Activated CD4-positive, alpha-beta T cell treated with anti-CD3 and anti-CD28 coated beads, Interleukin-2, amount 50 U/mL, for 16 hours (primary cell): ENCODE measurements at regions not wholly inside any gene's neighbourhood (a gene's known extent, or its start where the extent isn't known, plus 50 kb on each side); places are given as distances from the start of the nearest gene placed in this dataset.
"Not testable (repeated sequence)": the region's sequence is repeated elsewhere in the genome, so short reads cannot be mapped to it uniquely, and the experiment has no call there.

Experiments
- DNase-seq: peaks from one replicate; pipeline ENCODE4 v3.0.0-alpha.2; 2020

DNA sequence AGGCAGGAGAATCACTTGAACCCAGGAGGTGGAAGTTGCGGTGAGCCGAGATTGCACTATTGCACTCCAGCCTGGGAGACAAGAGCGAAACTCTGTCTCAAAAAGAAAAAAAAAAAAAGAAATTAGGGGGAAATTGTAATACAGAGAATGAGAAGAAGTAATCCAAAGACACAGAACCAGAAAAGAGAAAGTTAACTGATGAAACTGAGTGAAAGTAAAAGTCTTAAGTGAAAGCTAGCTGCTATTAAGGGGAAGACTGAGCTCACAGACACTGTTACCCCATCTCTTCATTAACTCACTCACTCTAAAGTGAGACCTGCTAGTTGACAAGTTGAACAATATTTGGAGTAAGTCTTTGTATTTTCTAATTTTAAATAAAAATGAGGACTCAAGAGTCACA is 763.0 kb upstream of the PCDH10 start:
- DNase-seq, result no peak

DNA sequence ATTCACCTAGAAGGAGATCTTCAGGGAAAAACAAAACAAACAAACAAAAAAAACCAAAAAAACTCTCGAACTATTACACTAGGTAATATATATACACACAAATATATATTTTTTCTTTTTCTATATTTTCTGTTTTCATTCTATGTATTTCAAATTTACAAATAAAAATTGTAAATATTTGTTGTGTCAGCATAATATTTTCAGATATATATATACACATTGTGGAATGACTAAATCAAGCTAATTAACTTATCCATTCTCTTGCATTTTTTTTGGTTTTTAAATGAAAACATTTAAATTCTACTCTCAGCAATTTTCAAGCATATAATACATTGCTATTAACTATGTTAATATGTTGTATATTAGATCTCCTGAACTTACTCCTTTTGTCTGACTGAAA is 762.0 kb upstream of the PCDH10 start:
- DNase-seq, result no peak

DNA sequence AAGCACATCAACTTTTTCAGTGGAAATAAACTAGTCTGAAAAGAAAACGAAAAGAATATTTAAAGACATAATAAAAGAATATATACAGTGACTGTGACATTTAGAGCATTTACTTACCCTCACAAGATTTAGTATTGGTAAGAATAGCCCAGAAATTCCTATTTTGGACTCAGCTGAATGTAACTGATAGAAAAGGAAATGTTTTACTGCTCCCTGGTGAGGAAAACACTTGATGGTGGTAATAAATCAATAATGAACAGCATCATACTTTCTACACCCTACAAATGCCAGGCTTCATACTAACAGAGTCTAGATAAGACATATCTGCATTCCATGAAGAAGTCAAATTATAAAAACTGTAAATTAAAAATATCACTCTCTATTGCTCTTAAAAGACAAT is 753.5 kb upstream of the PCDH10 start:
- DNase-seq, result no peak

DNA sequence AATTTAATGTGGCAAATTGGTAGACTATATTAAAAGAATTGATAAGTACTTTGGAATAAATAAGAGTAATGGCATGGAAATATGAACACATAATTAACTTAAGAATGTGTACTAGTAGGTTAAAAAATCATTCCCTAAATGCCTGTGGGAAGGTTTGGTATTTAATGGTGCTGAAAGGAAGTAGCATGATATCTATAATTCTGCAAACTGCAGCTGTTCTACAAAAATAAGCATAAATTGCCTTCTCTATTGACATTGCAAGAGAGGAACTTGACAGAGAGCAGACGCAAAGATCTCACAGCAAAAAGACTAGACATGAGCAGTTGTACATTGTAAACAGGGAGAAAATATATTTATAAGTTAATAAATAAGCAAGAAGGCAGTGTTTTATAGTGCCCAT is 752.5 kb upstream of the PCDH10 start:
- DNase-seq, result no peak

DNA sequence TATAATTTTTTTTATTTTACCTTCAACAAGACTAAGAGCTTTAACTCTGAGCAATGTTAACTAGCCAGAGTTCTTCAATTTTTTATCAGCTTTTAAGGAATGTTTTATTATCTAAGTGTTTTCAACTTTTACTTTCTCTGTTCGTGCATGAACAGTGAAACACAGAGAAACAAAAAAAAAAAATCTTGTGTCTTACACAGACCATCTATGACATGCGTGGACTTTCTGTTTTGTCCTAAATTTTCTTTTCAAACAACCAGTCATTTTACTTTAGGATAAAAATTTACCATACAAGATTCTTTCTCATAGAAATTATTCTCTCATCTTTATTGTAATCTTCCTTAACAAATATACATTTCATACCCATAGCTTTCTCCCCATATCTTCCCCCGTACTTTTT is 731.9 kb upstream of the PCDH10 start:
- no peak for DNase-seq

DNA sequence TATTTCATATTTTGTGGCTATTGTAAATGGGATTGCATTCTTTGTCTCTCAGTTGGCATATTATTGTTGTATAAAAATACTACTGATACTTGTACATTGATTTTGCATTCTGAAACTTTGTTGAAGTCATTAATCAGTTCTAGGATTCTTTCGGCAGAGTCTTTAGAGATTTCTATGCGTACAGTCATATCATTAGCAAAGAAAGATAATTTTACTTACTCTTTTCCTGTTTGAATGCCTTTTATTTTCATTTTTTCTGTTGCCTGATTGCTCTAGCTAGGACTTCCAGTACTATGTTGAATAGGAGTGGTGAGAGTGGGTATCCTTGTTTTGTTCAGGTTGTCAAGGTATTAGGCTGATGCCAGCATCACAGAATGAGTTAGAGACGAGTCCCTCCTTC is 722.0 kb upstream of the PCDH10 start:
- DNase-seq, result no peak

DNA sequence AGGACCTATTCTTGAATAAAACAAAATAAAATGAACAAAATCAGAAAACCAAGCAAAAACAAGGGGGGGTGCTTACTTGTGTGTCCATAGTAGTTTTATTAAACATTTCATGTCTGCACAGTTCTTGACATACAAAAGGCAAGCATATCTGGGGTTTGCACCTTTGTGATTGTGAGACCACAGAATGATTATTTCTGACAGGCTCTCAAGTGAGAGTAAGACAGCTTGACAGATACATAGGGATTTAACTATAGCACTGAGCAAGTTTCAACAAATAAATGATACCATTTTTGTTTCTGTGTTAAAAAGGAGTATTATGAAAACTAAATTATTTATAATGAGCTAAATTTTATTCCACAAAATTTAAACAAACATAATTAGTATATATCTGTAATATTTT is 712.0 kb upstream of the PCDH10 start:
- no peak for DNase-seq

DNA sequence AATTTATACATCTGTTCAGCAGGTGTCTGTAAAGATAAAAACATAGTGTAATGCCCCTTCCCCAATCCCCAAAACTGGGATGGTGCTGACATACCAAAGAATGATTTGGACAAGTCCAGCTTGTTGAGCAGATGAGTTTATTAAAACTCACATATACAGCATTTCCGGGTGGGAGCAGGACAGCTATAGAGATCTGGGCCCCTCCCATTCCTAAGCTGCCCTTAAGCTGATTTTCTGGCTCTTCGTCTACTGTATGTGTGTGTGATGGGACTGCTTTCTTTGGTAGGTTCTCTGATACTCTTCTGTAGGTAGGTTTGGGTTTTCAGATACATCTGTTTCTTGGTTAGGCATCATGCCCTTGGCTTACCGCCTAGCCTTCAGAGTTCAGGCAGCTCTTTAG is 703.7 kb upstream of the PCDH10 start:
- DNase-seq, result no peak

DNA sequence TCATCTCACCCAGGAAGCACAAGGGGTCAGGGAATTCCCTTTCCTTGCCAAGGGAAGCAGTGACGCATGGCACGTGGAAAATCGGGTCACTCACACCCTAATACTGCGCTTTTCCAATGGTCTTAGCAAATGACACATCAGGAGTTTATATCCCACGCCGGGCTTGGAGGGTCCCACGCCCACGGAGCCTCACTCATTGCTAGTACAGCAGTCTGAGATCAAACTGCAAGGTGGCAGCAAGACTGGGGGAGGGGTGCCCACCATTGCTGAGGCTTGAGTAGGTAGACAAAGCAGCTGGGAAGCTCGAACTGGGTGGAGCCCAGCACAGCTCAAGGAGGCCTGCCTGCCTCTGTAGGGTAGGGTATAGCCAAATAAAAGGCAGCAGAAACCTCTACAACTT is 691.1 kb upstream of the PCDH10 start:
- not testable (repeated sequence) for DNase-seq

DNA sequence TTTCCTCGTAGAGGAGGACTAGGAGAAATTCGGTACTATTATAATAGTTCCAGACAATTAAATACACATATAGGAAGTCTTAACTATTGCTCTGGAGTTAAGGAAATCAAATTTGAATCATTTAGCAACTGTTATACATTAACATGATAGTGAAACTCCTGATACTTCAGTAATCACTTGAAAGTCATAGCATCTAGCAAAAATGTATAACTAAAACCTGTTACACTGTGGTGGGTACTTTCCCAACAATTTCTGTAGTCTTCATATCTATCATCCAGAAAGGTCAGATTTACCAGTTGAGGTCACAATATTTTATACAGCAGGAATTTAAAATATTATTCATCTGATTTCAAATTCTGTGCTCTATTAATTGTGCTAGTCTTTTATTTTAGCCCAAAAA is 669.6 kb upstream of the PCDH10 start:
- DNase-seq, result no peak

DNA sequence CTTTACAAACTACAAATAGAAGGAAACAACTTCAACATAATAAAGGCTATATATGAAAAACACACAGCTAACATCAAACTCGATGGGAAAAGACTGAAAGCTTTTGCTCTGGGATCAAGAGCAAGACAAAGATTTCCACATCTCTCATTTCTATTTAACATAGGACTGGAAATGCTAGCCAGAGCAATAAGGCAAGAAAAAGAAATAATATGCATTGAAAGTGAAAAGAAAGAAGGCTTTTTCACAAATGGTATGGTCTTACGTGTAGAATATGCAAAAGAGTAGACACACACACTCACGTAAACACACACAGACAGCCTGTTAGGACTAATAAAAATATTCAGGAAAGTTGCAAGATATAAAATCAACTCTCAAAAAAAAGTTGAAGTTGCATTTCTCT is 660.5 kb upstream of the PCDH10 start:
- no peak for DNase-seq

DNA sequence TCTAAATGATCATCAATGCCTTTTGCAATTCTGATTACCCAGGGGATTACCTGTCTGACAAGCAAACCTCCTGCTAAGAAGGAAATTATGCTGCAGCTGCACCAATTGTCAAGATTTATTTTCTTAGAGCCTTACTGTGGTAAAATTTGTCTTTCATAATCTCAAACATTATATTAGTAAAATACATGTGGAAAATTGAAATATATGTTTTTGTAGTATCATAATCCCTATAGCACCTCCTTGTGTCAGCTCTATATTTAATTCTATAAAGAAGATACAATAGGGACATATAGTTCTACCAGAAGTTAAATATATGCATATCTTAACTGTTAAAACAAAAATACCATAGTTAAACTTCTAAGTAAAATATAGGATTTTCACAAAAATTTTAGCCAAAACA is 655.6 kb upstream of the PCDH10 start:
- no peak for DNase-seq

DNA sequence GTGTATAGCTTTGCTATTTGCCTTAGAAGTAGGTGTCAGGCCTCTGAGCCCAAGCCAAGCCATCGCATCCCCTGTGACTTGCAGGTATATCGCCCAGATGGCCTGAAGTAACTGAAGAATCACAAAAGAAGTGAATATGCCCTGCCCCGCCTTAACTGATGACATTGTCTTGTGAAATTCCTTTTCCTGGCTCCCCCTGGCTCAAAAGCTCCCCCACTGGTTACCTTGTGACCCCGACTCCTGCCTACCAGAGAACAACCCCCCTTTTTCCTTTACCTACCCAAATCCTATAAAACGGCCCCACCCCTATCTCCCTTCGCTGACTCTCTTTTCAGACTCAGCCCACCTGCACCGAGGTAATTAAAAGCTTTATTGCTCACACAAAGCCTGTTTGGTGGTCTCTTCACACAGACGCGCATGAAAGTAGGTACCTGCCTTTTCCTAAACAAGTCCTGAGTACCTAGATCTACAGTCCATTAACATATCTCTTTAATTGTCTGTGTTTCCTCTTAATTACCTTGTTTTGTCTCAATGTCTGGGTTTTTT is 653.8 kb upstream of the PCDH10 start:
- DNase-seq, result not testable (repeated sequence)

DNA sequence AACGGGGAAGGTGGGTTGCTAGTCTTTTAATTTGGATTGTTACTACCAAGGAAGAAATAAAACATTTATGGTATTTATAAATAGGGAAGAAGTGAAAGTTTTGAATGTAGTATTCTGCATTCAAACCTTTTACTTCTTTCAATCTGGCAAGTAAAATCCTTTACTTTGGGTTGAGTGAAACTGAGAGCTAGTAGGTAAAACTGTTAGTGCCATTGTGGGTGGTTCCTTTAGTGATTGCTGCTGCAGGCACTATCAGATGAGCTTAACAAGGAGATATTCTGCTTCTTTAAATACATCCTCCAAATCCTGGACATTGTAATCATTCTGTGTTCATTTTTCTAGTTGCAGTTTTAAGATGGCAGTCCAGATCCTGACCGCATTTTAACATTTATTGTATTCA is 650.9 kb upstream of the PCDH10 start:
- no peak for DNase-seq

DNA sequence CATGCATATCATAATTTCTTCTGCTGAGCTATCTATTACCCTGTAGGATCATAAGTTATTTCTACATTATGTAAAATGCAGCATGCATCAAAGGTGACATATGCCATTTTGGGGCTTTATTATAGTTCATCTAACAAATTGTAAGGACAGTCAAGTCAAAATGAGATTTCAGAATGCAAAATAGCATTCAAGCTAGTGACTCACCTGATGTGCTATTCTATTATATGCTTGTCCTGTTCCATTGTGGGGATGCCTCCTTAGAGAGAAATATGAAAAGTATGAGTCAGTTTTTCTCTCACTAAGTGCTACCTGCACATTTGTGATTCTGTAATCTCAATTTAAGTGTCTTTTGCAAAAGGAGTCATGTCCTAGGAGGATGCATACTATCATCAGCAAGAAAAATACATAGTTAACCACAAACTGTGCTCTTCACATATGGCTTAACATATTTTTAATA is 647.0 kb upstream of the PCDH10 start:
- peak; percentile 3 for DNase-seq

DNA sequence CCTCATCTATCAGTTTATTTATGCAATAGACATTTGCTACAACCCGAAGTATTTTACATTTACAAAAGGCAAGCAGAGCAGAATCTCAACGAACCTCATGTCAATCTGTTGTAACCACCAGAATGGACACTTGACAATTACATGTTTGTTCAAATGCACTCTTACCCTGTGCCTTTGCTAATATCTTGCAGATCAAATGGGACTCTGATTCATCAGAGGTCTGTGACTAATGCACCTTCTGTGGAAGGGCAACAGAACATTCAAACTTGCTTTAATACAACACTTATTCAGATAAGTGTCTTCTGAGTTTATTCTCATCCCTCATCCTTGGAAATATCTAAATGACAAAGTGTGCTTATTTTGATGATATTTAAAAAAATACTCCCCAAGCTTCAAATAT is 644.7 kb upstream of the PCDH10 start:
- DNase-seq, result no peak

DNA sequence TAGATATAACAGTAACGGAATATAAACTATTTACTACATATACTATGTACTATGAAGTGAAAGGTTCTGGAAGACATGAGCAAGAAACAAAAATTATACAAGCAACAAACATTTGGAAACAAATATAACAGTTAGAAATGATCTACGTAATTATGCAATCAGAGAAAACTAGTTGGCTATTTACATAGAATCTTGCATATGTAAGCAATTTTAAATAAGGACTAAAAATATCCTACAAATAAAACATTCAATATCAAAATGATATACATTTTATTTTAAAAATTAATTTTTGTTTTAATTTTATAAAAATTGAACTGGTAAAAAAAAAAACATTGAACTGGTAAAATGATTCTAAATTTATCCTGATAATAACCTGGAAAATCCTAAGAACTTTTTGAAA is 642.5 kb upstream of the PCDH10 start:
- DNase-seq, result no peak

DNA sequence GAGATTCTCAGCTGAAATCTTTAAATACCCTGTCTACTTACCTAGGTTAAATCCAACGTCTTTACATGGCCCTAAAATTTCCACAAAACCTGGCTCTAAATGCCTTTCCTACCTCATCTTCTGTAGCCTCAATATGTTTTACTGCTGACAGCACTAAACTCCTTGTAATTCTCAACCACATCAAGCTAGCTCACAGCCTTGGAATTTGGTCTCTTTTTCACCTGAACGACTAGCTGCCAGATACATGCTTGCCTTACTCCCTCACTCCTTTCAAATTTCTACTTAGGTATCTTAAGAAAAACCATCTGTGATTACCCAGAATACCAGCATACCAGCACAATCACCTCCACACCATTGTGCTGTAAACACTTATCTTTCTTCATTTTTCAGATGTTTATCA is 635.6 kb upstream of the PCDH10 start:
- no peak for DNase-seq

DNA sequence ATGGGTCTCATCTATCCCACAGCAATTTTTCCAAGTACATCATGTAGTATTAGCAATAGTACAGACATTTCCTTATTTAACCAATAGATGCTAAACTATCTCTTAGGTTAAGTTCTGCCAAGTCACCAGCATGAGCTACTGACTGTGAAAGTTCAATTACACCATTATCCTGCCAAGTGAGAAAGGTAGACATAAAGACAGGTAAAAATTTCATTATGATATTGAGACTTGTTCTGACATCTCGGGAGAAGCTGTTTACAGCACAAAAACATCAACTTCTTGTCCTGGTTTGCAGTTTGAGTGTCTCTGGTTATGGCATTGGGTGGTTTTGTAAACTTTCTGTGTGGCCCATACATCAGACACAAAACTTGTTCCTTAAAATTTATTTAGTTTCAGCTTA is 622.4 kb upstream of the PCDH10 start:
- DNase-seq, result no peak

DNA sequence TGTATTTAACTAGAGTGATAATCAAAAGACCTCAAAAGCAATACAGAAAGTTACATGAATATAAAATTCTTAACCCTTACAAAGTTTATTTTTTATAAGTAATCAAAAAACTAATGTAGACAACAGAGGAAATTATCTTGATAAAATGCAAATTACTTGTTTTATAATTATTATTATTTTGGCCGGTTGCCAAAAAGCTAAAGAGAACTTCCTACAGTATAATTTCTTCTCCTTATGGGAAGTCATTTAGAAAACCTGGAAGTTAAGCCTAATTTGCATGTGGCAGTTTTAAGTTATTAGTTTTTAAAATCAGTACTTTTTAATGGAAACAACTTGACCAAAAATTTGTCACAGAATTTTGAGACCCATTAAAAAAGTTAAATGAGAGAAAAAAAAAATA is 621.3 kb upstream of the PCDH10 start:
- no peak for DNase-seq

DNA sequence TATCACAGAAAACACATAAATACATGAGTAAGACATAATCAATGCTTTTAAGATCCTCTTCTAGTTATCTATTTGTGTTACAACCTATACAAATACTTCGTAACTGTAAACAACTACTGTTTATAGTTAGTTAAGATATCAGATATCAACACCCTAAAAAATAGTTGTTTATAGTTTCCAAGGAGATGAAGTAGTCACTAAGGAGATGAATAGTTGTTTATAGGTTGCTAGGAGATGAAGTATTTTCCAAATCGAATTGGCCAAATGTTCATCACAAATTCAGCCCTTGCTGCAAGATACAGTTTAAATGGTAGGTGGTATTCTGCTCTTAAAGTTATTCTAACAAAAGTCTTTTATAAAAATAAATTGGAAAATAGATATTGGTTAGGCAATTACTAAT is 618.2 kb upstream of the PCDH10 start:
- no peak for DNase-seq

DNA sequence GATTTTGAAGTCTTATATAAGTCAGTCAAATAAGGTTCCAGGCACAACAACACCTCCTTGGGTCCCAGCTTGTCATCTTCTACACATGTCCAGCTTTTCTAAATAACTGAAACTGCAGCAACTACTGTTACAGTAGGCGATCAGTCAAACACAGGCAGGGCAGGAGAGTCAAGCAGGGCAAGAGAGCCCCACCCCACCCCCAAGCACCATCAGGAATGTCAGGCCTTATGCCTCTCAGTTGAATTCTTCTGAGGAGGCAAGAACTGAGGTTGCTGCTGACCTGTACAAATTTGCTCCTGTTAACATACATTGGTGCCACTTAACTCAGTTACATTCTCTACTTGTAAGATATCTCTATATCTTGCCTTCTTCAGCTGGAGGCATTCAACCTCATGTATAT is 608.8 kb upstream of the PCDH10 start:
- no peak for DNase-seq

DNA sequence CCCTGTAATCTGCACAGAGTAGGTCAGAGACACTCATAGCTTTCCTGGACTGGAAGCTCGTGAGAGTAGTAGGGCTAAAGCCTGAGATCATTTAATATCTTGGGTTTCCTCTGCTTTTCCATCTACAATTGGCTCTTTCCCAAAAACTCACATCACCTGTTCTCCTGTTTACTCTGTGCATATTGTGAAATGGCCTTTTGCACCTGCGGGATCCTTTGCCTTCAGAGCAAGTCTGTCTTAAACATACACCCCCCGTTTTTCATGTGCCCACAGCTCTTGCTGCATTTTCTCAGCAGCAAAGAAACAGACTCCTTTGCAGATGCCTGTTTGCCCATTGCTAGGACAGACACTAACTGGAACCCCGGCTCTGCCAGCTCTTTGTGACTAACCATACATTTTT is 608.3 kb upstream of the PCDH10 start:
- no peak for DNase-seq

DNA sequence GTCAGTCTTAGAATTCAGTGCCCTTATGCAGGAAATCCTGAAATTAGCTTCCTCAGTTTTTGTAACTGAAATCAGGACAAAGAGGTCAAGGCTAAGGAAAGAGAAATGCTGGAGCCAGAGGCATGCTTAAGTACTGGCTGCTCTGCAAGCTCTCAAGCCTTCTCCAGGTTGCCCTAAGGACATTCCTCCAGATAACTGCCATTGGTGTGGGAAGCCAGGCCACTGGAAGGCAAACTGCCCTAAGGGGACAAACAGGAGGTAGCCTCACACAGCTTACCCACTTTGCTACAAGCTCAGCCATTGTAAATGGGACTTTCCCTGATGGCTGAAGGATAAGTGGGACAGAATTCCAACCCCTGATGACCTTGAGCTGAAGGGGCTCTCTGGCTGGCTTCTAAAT is 606.9 kb upstream of the PCDH10 start:
- DNase-seq, result no peak

DNA sequence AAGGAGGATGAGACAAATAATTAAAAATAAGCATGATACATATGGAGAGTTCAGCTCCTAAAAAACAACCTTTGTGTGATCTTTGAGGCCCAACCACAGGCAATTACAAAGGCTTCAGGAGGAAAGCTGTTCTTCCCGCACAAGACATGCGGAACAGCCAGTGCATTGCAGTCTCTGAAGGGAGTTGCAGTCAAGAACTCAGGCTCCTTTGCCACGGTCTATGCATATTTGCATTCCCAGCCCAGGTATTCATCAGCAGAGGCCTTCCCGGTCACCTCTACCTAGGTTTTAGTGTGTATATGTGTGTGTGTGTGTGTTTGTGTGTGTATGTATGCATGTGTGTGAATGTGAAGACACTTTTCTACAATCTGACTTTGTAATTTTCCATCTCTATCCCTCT is 600.6 kb upstream of the PCDH10 start:
- no peak for DNase-seq

DNA sequence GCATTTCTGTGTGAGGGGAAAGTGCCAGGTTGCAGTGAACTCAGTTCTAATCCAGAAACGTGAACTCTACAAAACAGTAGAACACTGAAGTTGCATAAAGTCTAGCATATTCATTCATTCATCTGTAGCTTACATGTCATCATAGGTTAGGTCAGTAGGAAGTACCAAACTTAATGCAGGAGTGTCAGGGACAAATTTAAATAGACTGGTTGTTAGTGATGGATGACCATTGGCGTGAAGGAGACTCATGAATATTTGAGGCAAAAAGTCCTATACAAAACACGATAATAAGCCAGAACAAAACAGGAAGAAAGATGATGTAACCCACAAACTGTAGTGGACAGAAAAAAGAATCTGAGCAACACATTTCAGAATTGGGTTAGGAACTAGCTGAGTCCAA is 592.8 kb upstream of the PCDH10 start:
- DNase-seq, result no peak
